SKM-1 treated with dmso at 0.1 percent for 144 hours (cell line): ENCODE measurements at regions not wholly inside any gene's neighbourhood (a gene's known extent, or its start where the extent isn't known, plus 50 kb on each side); places are given as distances from the start of the nearest gene placed in this dataset.

Experiments used
- DNase-seq: peaks from one replicate; lab custom pipeline; 2025; ENCODE audit not compliant: unreplicated experiment; lab: John Stamatoyannopoulos, UW

DNA sequence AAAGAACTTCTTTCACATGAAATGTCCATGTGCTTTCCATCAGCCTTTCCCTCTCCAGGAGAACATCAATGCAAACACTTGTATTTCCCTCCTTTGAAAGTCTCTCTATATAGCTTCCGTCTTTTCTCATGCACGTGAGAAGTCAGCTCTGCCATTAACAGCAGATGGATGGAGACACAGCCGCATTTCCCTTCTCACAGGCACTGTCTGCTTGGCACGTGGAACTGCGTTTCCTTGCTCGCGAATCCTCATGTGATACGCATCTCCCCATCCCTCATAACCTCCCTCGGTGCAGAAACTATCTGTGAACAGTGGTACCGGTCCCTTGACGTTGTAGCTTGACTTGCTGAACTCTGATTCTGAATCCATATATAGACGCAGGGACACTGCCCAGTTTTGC, 717.0 kb upstream of the RBFOX1 start:
- DNase-seq, result no peak

DNA sequence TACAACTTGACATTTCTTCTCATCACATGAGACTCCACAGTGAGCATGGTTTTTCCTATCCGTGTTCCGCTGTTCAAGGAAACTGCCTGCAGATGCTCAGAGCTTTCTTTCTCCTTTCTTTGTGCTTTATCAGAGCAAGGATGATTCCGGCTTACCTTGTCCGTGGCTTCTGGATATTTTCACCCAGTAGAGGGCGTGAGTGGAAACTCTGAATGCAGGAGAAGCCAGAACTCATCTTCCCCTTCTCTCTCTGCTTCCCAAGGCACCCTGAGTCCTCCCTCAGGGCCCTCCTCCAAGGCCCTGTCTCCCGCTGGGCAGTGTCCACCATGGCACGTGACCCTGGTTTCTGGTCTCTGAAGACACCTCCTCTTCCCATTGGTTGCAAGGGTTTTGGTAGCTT, 721.1 kb upstream of the RBFOX1 start:
- no peak for DNase-seq

DNA sequence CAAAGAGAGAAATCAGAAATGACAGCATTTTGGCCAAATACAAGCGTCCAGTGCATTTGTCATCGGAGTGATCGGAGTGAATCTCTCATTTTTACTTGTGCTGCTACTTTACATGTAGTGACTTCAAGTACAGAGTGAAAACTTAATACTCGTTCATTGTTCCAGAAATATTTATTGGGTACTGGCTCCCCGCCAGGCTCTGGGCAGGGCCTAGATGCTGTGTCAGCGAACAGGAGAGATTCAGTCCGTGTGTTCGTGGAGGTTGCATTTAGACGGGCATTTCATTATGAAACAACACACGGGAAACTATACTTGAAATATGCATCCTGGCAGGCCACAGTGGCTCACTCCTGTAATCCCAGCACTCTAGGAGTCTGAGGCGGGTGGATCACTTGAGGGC, 727.2 kb upstream of the RBFOX1 start:
- DNase-seq, result no peak

DNA sequence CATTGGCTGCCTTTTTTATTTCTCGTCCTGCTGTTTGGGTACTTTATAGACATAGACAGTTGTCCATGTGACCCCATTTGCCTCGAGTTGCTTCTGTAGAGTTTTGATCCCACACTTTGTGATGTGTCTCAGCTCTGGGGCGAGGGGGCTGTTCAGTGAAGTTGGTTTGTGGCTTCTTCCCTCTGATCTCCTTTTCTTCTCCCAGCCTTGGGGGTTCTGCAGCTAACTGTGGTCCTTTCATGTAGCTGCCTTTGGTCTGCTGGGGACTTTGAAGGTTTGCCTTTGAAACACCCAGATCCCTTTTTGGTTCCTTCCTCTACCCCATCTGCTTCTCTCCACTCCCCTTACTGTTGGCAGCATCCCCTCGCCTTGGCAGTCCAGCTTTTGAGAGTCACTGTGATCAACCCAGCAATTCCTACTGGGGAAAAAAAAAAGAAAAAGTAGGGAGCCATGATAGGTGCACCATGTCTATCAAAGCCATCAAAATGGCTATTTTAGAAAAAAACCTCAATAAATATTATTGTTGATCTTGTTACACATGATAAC, 728.8 kb upstream of the RBFOX1 start:
- no peak for DNase-seq

DNA sequence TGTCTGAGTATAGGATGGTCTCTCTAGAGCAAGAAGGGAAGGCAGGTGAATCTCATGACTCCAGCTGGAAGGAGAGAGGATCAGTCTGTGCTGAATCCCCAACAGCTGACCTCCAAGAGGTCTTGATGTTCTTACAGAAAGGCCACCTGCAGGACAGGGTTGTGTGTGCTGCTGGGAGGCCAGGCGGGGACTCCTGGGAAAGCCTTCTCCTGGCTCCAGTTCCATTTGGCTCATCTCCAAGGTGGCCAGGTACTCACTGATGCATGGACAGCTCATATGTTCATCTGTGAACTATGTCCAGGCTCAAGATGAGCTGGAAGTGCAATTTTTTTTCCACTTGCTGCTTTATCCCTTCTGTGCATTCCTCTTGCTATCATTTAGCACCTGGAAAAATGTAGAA, 730.2 kb upstream of the RBFOX1 start:
- DNase-seq, result no peak

DNA sequence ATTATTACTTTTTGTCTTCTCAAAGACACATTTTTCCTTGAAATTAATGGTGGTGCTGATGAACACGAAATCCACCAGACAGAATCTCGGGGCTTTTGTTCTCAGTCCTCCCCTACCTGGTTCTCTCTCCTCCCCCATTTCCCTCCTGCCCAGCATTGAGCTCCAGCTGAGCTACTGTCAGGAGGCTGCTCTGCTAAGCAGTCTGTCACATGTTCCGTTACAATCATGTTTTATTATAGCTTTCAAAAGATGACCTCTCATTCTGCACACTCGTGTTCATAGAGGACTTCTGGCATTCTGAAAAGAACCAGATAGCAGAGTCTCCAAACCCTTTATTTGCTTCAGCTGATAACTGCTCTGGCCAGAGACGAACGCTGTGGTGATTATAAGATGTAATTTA, 732.5 kb upstream of the RBFOX1 start:
- DNase-seq, result no peak

DNA sequence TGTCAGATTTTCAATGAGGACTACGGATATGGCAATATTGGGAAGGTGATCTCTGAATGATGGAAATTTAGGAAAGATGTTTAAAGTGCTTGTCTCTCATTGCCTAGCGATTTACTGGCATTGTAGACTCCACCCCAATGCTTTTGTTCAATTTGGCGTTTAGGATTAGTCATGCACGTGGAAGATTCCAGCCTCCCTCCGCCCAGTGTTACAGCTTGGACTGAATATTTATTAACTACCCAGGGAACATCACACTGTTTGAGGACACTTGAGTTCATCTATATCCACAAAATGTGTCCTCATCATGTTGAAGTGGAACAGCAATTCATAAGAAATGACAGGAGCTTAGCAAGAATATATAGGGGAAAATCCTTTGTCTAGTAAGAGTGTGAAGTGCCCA, 738.8 kb upstream of the RBFOX1 start:
- DNase-seq, result no peak

DNA sequence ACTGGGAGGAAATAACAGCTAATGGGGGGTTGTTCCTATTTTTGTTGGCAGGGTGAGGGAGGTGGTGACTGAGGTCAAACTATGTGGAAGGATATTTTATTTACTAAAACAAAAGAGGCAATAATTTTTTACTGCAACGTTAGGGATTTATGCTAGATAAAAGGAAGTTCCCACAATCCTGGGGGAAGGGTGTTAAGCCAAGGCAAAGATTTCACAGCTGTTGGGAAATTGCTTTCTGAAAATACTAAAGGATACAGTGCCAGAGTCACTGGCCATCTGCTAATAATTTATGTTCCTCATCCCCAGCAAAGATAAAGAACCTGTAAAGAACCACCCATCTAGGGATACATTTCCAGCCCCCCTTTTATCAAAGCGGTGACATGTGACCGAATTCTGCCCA, 756.0 kb upstream of the RBFOX1 start:
- DNase-seq, result no peak

DNA sequence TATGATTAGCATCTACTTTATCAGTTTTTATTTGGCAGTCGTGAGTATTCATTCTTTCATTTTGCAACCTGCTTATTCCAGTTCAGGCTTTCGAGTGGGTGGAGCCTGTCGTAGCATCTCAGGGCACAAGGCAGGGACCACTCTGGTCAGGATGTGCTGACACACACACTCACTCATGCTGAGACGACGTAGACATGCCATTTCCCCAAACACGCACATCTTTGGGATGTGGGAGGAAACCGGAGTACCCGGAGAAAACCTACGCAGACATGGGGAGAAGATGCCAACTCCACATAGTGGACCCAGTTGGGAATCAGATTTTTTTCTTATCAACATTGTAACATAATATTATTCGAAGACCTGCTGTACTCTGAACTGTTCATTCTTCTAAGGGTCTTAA, 756.5 kb upstream of the RBFOX1 start:
- DNase-seq, result no peak

DNA sequence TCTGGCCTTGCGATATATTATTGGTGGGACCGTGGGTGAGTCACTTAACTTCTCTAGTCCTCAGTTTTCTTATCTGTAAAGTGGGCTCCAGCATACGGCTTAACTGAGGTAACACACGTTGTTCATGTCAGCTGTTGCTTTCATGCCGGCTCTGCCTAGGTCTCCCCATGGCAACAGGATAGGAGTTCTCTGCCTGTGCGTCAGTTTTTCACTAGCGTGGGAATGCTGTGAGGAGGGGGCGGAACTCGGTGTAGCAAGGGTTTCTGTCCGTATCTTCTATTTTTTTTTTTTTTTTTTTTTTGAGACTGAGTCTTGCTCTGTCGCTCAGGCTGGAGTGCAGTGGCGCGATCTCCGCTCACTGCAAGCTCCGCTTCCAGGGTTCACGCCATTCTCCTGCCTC, 758.5 kb upstream of the RBFOX1 start:
- DNase-seq, result no peak

DNA sequence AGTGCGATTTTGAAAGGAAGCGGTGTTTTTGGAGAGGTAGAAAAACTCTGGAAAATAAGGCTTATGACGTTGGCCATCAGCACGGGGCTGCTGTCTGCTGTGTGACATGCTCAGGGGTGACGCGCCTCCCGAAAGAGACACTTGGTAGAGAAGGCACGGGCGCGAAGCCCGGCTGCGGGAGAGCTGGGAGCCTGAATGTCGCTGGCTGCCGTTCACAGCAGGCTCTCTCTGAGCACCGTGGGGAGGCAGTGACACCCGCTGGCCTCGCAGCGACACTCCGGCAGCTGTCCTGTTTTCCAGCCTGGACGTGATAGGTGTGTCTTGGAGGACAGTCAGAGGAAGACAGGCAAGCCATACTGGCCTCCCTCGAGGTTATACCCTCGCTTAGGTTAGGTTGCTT, 759.1 kb upstream of the RBFOX1 start:
- DNase-seq, result no peak

DNA sequence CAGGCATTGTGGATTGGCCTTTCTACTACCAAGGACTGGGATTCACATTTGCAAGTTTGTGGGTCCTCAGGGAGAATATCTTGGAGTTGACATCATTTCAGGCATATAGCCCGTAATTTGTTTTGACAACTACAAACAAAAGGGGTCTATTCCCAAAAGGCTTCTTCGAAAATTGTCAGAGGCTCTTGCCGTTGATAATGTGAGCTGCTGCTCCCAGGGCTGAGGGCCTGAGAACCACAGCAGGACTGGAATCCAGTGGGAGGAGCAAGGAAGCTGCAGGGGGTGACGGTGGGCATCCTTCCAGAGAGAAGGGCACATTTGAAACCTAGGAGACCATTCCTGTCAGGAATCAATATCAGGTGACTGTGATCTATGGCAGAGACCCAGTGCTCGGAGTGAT, 761.6 kb upstream of the RBFOX1 start:
- DNase-seq, result no peak

DNA sequence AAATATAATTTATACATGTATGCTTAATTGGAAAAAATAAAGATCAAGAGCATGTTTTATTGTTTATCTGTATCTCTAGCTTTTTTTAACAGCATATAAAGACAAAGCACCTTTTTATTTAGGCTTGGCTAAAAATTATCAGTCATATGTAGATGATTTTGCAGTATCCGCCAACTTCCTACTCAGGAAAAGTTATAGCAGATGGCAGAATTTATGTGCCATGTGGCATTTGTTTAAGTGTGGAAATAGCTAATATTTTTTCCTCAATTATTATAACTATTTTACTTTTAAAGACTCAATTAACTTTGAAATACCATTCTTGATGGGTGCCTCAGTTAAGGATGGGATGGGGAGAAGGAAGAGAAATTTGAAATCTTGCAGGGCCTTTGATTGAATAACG, 762.1 kb upstream of the RBFOX1 start:
- no peak for DNase-seq

DNA sequence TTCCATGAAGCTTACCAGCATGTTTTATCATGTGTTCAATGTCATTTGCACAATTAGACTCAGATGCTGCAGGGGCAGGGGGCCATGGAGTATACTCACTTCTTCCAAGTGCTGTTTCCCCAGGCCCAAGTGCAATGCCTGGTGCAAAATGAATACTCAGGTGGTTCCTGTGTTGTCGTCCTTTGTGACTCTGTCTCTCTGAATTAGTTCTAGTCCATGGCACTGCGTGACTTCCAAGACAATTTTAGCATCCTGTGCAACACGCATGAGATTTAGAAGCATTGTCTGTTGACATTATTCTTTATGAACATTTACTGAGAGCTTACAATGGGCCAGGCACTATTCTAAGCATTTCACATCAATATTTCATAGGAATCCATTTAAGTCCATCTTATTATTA, 769.7 kb upstream of the RBFOX1 start:
- no peak for DNase-seq

DNA sequence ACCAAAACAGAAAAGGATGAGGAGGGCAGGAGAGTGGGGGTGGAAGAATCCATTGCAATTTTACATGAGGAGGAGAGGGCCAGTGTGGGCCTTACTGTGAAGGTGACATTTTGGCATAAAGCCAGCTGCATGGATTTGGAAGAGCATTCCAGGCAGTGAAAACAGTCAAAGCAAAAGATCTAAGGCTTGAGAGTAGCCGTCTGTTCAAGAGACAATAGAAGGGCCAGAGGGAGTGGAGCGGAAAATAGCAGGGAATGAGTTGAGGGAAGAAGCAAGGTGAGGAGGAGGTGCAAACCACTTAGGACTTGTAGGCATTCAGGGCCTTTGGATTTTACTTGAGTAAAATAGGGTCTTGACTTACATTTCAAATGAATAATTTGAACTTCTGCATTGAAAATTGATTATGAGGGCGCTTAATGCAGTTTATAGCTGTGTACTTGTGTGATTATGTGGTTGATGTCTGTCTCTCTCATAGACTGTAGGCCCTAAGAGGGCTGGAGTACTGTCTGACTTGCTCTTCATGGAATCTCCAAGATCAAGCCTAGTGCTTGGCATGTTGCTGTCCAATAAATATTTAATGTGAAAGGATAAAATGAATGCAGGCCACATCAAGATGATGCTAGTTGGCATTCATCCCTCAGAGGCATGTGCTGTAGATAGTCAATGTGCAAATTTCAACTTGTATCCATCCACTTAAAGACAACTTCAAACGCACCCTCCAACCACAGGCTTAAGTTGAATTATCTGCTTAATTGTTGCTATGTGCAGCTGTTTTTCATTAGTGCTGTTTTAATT, 772.1 kb upstream of the RBFOX1 start:
- DNase-seq, result no peak

DNA sequence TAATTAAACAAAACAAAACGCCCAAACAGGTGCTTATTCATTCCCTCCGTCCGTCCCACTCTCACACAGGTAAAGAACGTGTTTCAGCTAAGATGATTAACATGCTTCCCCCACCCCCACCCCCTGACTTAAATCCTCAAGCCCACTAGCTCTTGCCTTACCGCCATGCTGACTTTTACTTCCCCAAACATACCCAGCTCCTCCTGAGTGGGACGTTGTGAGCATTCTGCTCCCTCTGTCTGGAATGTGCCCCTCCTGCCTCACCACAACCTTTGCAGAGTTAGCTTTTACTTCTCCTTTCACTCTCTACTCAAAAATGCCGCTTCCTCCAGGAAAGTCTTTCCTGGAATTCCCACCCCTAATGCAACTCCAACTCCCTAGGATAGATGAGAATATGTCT, 774.0 kb upstream of the RBFOX1 start:
- no peak for DNase-seq

DNA sequence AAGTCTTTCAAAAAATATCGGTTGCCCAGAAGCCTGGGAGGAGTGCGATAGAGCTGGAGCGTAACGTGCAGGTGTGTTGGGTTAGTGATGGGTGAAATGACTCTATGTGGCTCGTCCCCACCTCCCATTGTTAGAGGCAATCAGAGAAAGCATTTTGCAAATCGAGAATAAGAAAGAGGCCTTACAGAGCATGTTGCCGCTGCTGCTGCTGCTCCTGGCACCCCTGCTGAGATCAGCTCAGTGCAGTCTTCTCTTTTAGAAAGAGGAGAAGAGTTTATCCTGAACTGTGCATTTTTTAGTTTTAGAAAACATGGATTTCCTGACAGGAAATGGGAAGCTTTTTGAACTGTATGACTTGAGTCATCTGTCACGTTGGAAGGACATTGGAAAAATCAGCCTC, 774.5 kb upstream of the RBFOX1 start:
- no peak for DNase-seq

DNA sequence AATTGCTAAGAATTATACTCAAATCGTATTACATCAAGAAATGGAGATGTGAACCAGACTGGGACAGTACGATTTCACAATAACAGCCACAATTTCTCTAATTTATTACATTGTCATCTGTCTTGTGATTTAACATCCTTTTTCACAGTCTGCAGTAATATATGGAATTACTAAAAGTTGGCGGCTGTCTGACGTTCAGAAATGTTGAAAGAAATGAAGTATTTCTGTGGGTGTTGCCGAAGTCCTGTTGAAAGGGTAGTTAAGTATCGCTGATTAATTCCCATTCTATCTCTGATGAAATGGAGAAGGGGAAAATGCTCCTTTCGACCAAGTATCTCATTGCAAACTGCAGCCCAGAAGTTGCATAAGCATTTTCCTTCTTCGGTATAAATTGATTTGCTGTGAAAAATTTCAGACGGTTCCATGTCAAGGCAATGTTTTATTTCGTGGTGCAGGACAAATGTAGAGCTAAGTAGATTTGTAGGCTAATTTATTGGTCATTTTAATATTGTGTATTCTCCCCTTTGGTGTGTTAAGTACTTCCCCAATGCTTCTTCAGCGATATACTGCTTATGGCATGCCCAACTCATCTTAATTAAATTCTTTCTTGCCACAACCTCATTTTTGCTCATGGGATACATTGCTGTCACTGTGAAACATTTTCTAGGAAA, 775.2 kb upstream of the RBFOX1 start:
- no peak for DNase-seq

DNA sequence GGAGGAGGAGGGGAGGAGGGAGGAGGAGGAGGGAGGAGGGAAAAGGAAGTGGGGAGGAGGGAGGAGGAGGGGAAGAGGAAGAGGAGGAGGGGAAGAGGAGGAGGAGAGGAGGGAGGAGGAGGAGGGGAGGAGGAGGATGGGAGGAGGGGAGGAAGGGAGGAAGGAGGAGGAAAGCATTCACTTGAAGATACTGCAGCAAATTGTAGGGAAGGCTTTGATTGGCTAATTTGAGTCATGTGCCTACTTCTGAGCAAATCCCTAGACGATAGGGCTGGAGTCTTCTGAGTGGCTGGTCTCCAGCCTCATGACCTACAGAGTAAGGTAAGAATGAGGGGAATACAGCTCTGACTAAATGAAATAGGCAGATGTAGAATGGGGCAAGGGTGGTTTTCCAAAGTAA, 783.2 kb upstream of the RBFOX1 start:
- no peak for DNase-seq

DNA sequence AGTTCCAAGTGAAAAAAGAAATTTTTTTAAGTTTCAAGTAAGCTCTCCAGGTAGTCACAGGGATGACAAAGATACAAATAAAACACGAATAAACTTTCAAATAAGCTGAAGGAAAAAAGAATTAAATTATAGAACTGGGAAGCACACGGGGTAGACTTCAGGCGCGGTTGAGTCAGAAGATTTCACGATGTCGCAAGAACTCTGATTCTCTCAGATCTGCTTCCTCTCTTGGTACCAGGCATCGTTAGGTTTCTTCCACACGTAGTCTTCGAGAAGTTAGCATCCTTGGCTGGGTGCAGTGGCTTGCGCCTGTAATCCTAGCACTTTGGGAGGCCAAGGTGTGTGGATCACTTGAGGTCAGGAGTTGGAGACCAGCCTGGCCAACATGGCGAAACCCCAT, 784.1 kb upstream of the RBFOX1 start:
- no peak for DNase-seq

DNA sequence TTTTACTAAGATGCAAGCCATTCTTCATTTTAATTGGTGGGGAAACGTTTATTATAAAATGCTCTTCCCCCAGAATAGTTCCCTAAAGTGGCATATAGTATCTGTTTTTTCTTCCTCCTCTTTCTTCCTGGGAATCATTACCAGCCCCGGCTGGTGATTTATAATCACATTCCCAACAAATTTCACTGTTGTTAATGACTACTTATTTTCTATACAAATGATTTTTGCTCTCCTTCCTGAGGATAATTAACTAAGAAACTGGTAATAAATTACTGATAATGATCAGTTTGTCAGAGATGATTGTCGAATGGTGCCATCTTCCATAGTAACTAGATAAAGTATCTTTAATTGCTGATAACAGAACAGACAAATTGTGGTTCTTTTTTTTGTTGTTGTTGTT, 785.5 kb upstream of the RBFOX1 start:
- DNase-seq, result no peak

DNA sequence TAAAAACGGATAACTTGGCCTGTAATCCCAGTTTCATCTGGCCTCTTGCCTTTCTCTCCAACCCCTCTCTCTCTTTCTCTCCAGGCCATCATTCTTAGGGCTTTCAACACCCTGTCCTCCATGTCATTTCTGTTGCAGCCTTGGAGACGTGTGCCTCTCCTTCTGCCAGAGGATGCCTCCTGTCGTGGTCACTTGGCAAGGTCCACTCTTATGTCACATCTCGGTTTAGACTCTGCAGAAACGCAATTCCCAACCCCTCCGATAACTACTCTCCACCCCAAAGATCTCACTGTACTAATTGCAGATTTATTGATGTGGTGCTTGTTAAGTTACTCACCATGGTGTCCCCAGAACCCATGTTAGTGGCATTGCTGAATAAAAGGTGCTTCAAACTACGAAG, 787.3 kb upstream of the RBFOX1 start:
- DNase-seq, result no peak

DNA sequence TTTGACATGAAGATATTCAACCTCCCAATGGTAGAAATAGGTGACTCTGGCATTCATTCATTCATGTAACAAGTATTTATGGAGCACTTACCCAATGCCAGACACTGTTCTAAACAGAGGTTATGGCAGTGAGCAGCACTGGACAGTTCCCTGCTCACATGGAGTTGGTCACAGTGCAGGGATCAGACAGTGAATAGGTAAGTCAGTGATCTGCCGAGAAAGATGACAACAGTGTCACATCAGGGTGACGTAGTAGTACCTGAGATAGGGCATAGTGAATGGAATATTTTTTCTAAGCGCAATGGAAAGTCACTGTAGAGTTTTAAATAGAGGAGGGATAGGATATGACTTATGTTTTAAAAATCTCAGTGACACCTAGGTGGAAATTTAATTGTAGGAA, 791.4 kb upstream of the RBFOX1 start:
- DNase-seq, result no peak
